ENCODE measurements at regions not wholly inside any gene's neighbourhood (a gene's known extent, or its start where the extent isn't known, plus 50 kb on each side); places are given as distances from the start of the nearest gene placed in this dataset.
A peak's percentile ranks its signal among the peaks of the same experiment; 100 is the strongest.

- TF ChIP-seq CTCF (IDR thresholded peaks at IDR 0.05; ENCODE audit: insufficient read depth, low read depth, low read length): no peak
- H3K4me3 ChIP-seq (ENCODE audit: low read depth, low read length): no peak overlapping the region
- no peak for DNase-seq (ENCODE audit: low read depth)
These were observed 354.2 kb upstream of the PIK3C3 start for GRCh38 chr18:41600693-41601391.

GRCh38 chr18:41599466-41599865 is 355.6 kb upstream of the PIK3C3 start:
- TF ChIP-seq CTCF (IDR thresholded peaks at IDR 0.05; ENCODE audit: insufficient read depth, low read depth, low read length): no peak
- DNase-seq (ENCODE audit: low read depth): peak; percentile 22
- H3K4me3 ChIP-seq (ENCODE audit: low read depth, low read length): no peak overlapping the region

- no peak for TF ChIP-seq CTCF (IDR thresholded peaks at IDR 0.05; ENCODE audit: insufficient read depth, low read depth, low read length)
- no peak for DNase-seq (ENCODE audit: low read depth)
- H3K4me3 ChIP-seq (ENCODE audit: low read depth, low read length): no peak overlapping the region
These were observed 360.5 kb upstream of the PIK3C3 start for GRCh38 chr18:41594582-41594981.

- peak; percentile 6 for DNase-seq (ENCODE audit: low read depth)
- H3K4me3 ChIP-seq (ENCODE audit: low read depth, low read length): no peak overlapping the region
- TF ChIP-seq CTCF (IDR thresholded peaks at IDR 0.05; ENCODE audit: insufficient read depth, low read depth, low read length): no peak
These were observed 361.8 kb upstream of the PIK3C3 start for GRCh38 chr18:41593171-41593675.

- no peak overlapping the region for H3K4me3 ChIP-seq (ENCODE audit: low read depth, low read length)
- TF ChIP-seq CTCF (IDR thresholded peaks at IDR 0.05; ENCODE audit: insufficient read depth, low read depth, low read length): no peak
- no peak for DNase-seq (ENCODE audit: low read depth)
These were observed 367.1 kb upstream of the PIK3C3 start for GRCh38 chr18:41587976-41588375.

GRCh38 chr18:41585512-41585911 is 369.5 kb upstream of the PIK3C3 start:
- TF ChIP-seq CTCF (IDR thresholded peaks at IDR 0.05; ENCODE audit: insufficient read depth, low read depth, low read length): no peak

GRCh38 chr18:41579185-41579584 is 375.8 kb upstream of the PIK3C3 start:
- no peak for DNase-seq (ENCODE audit: low read depth)
- TF ChIP-seq CTCF (IDR thresholded peaks at IDR 0.05; ENCODE audit: insufficient read depth, low read depth, low read length): no peak

More at GRCh38 chr18:41585512-41585911, 369.5 kb upstream of the PIK3C3 start:
- no peak for DNase-seq (ENCODE audit: low read depth)
- no peak overlapping the region for H3K4me3 ChIP-seq (ENCODE audit: low read depth, low read length)

More at GRCh38 chr18:41579185-41579584, 375.8 kb upstream of the PIK3C3 start:
- H3K4me3 ChIP-seq (ENCODE audit: low read depth, low read length): no peak overlapping the region

Data from fibroblast of villous mesenchyme (primary cell).